Stomach (tissue), 8 donors: ENCODE measurements at regions not wholly inside any gene's neighbourhood (a gene's known extent, or its start where the extent isn't known, plus 50 kb on each side); places are given as distances from the start of the nearest gene placed in this dataset.

Experiments used
- DNase-seq, 2 donors: peaks; one replicate each; pipeline versions ENCODE4 v3.0.0 to v3.0.0-alpha.2; 2013 to 2019
- H3K27ac ChIP-seq, 5 donors: fragments of 200-600 bp in 4 of 5; sonication (generic) in 4 of 5; one replicate each; pipeline ENCODE4 v1.5.1; 2013 to 2019; ENCODE audit warnings: mild to moderate bottlenecking in 1 of 5, moderate library complexity in 1 of 5
- H3K27me3 ChIP-seq, 3 donors: fragments of 200-600 bp; sonication (generic); one replicate each; pipeline ENCODE4 v1.5.1; 2017 to 2019; ENCODE audit warnings: mixed run types in 1 of 3
- H3K36me3 ChIP-seq, 4 donors: fragments of 200-600 bp; sonication (generic); 1 replicate in 3 of 4; 2 replicates in 1 of 4; pipeline ENCODE4 v1.5.1; 2016 to 2019
- H3K4me1 ChIP-seq, 4 donors: fragments of 200-600 bp; sonication (generic); one replicate each; pipeline ENCODE4 v1.5.1; 2016 to 2019
- H3K4me3 ChIP-seq, 4 donors: fragments of 200-600 bp; sonication (generic) in 3 of 4; one replicate each; pipeline ENCODE4 v1.5.1; 2016 to 2019; ENCODE audit warnings: mild to moderate bottlenecking in 1 of 4
- H3K9me3 ChIP-seq, 4 donors: fragments of 200-600 bp; sonication (generic); one replicate each; pipeline ENCODE4 v1.5.1; 2016 to 2019
- CTCF ChIP-seq, 7 experiments: fragments of 450-650 bp in 4 of 7; fragments of 200-600 bp in 3 of 7; sonication (generic) in 3 of 7; IDR thresholded peaks; one replicate each; pipeline ENCODE4 v1.5.1; 2016 to 2019; ENCODE audit warnings: antibody characterized with exemption in 7 of 7, control low read depth in 2 of 7, mild to moderate bottlenecking in 1 of 7
- EP300 ChIP-seq: sonication (generic); formaldehyde crosslinking; IDR thresholded peaks from one replicate; pipeline ENCODE4 v1.6.1; 2017; ENCODE audit warnings: antibody characterized with exemption
- POLR2A ChIP-seq, 4 donors: fragments of 450-650 bp; IDR thresholded peaks; one replicate each; pipeline ENCODE4 v1.6.1; 2016; ENCODE audit warnings: antibody characterized with exemption in 4 of 4, control low read depth in 2 of 4, mild to moderate bottlenecking in 1 of 4, moderate library complexity in 1 of 4
- POLR2AphosphoS5 ChIP-seq, 3 donors: sonication (generic); formaldehyde crosslinking; IDR thresholded peaks; one replicate each; pipeline ENCODE4 v1.6.1; 2016; ENCODE audit warnings: antibody characterized with exemption in 3 of 3
- WGBS, 5 donors: extraction: QIAGEN DNeasy Blood & Tissue Kit in 3 of 5; methylation state at CpG; one replicate each; pipeline versions ENCODE4 v1.1.5 to v1.1.7; 2013 to 2018; 5-methylcytosine and 5-hydroxymethylcytosine counted together
- intact Hi-C: fragments of 100-400 bp; cut with DNase I; formaldehyde crosslinking; loops from one replicate; pipeline ENCODE4 v1.15.1; 2023; ENCODE audit warnings: low total_unique reads
- donor health status: healthy with polysubstance abuse.
- donor health status: Bipolar disorder and iron deficiency.
- donor health status: healthy.

DNA sequence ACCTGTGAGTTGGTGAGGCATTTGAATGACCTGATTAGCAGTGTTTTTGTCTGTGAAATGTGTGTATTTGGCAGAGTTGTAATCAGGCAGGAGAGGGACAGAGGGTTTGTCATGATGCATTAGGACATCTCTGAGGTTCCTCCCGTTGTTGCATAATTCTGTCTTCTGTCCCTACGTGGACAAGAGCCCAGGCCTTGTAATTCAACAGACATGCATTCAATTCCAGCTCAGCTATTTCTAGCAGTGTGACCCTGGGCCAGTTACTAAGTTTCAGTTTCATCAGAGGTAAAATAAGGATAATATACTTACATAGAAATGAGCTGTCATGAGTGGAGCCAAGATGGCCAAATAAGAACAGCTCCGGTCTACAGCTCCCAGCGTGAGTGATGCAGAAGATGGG lies 208.6 kb downstream of the SLC38A4 start:
- intact Hi-C loops: no loop called here
- 48 to 89% (median 75%) methylated on average over 4 of the region's 4 CpGs for WGBS, 5 donors
- Histone ChIP-seq H3K4me3 (no peak overlapping the region), H3K9me3 (no peaks in the 10 kb centered on the region), H3K27ac (peak overlapping the region in 2 of 5 donors; percentile 46 to 56), H3K36me3 (no peaks in the 10 kb centered on the region), H3K27me3 (no peaks in the 10 kb centered on the region), H3K4me1 (no peaks in the 10 kb centered on the region)
- peak in 1 of 2 donors; percentile 9 for DNase-seq
- no peak for TF ChIP-seq POLR2A (IDR thresholded peaks at IDR 0.05)
- peak; percentile 16 for TF ChIP-seq EP300
- TF ChIP-seq POLR2AphosphoS5 (IDR thresholded peaks at IDR 0.05): peak in 2 of 3 donors; percentile 78 to 81
- no peak for TF ChIP-seq CTCF (IDR thresholded peaks at IDR 0.05)

- no peak for DNase-seq
- no peaks in the 10 kb centered on the region for H3K36me3 ChIP-seq
These were observed 215.0 kb downstream of the SLC38A4 start for GRCh38 chr12:46610754-46611153.

DNA sequence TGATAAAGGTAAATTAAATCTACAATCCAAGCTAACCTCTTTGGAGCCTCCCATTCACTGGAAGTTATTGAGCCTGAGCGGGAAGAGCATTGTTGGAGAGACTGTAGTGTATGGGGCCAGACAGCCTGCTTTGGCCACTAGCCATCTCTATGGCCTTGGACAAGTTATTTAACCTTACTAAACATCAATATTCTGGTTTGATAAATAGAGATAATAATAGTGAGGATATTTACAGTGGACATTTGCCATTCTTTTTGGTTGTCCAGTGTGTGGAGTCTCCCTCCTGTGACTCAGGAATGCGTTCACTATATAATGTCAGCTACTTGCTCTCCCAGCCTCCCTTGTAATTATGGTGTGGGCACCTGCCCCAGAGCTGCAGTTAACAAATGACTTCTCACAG lies 216.1 kb downstream of the SLC38A4 start:
- WGBS, 5 donors: 71 to 90% (median 77%) methylated on average over 2 of the region's 2 CpGs
- Histone ChIP-seq H3K27me3 (no peaks in the 10 kb centered on the region), H3K9me3 (no peaks in the 10 kb centered on the region), H3K4me1 (peaks cover 0 to 17% (median 12%) of the 10 kb centered on the region in 4 donors), H3K36me3 (no peaks in the 10 kb centered on the region), H3K27ac (peak overlapping the region in 1 of 5 donors; percentile 71), H3K4me3 (no peak overlapping the region)
- intact Hi-C loops: no loop called here
- no peak for TF ChIP-seq EP300
- TF ChIP-seq POLR2AphosphoS5 (IDR thresholded peaks at IDR 0.05): no peak
- TF ChIP-seq CTCF (IDR thresholded peaks at IDR 0.05): no peak
- TF ChIP-seq POLR2A (IDR thresholded peaks at IDR 0.05): no peak
- no peak for DNase-seq

More at GRCh38 chr12:46610754-46611153, 215.0 kb downstream of the SLC38A4 start:
- 96 to 98% (median 97%) methylated on average over 3 of the region's 3 CpGs for WGBS, 5 donors
- H3K27ac ChIP-seq: no peak overlapping the region
- H3K4me3 ChIP-seq: no peak overlapping the region
- no peaks in the 10 kb centered on the region for H3K27me3 ChIP-seq
- H3K4me1 ChIP-seq: peaks cover 0 to 17% (median 12%) of the 10 kb centered on the region in 4 donors
- intact Hi-C loops: no loop called here
- no peaks in the 10 kb centered on the region for H3K9me3 ChIP-seq
- TF ChIP-seq POLR2AphosphoS5 (IDR thresholded peaks at IDR 0.05) (no peak), EP300 (no peak), POLR2A (IDR thresholded peaks at IDR 0.05) (no peak), CTCF (IDR thresholded peaks at IDR 0.05) (no peak)

DNA sequence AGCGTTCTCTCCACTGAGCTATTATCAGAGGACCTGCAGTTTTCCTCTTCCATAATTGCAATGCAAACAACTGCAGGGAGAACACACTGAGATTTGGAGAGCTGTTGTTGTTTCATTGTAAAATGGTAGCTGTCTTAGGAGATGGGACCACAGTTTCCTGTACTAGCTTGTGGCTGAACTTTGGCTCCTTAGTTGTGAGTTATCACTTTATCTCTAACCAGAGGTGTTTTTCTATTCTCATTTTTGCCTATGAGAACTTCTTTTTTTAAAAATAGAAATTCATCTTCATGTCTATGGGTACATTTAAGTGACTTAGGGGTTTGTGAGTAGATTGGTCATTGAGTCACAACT lies 216.5 kb downstream of the SLC38A4 start:
- TF ChIP-seq CTCF (IDR thresholded peaks at IDR 0.05) (no peak), EP300 (no peak)
- H3K4me3 ChIP-seq: no peak overlapping the region
- no peaks in the 10 kb centered on the region for H3K36me3 ChIP-seq
- no peaks in the 10 kb centered on the region for H3K27me3 ChIP-seq
- no peaks in the 10 kb centered on the region for H3K9me3 ChIP-seq
- DNase-seq: no peak
- H3K4me1 ChIP-seq: peaks cover 0 to 17% (median 12%) of the 10 kb centered on the region in 4 donors
- WGBS, 5 donors: 29 to 50% (median 38%) methylated on average over 1 of the region's 1 CpG
- intact Hi-C loops: no loop called here
- peak overlapping the region in 3 of 5 donors; percentile 38 to 71 (median 60) for H3K27ac ChIP-seq
